Adrenal gland (tissue), 5 donors: ENCODE measurements at regions not wholly inside any gene's neighbourhood (a gene's known extent, or its start where the extent isn't known, plus 50 kb on each side); places are given as distances from the start of the nearest gene placed in this dataset.

Experiments
- CTCF ChIP-seq, 6 experiments: fragments of 450-650 bp in 4 of 6; fragments of 200-600 bp in 2 of 6; sonication (generic) in 1 of 6; IDR thresholded peaks; 1 replicate in 5 of 6; 2 replicates in 1 of 6; pipeline versions ENCODE4 v1.5.1 to v1.8.0; 2016 to 2021; ENCODE audit warnings: antibody characterized with exemption in 6 of 6, mild to moderate bottlenecking in 2 of 6, moderate library complexity in 1 of 6
- POLR2A ChIP-seq, 2 donors: fragments of 450-650 bp; IDR thresholded peaks; one replicate each; pipeline ENCODE4 v1.6.1; 2017; ENCODE audit warnings: antibody characterized with exemption in 2 of 2, mild to moderate bottlenecking in 2 of 2, moderate library complexity in 1 of 2
- donor health status: DM: no; HTN: no; CAD: no.

GRCh38 chr1:188122646-188123045, 1293.9 kb downstream of the PLA2G4A start:
- TF ChIP-seq POLR2A (IDR thresholded peaks at IDR 0.05): no peak
- TF ChIP-seq CTCF (IDR thresholded peaks at IDR 0.05): no peak
